Panc1 (cell line): ENCODE measurements at regions not wholly inside any gene's neighbourhood (a gene's known extent, or its start where the extent isn't known, plus 50 kb on each side); places are given as distances from the start of the nearest gene placed in this dataset.

ENCODE experiments used
- ATAC-seq: fragments of 200-7000 bp; cut with Tn5 transposase; 2 replicates; pipeline ENCODE4 v1.9.1; 2020; ENCODE audit warnings: mild to moderate bottlenecking, moderate library complexity
- BruUV-seq: library from RNA; stranded (reverse); fragments of 400-500 nt; replicated peaks from 2 replicates; lab custom pipeline; 2021; lab: Mats Ljungman, UMichigan
- CTCF ChIA-PET: fragments of 300-600 bp; sonication (Branson Sonifier 250); formaldehyde crosslinking; loops from one replicate; lab custom pipeline; 2022; ENCODE audit warnings: antibody characterized with exemption; lab: Charles Lee
- POLR2A ChIA-PET: fragments of 300-600 bp; sonication (Branson Sonifier 250); formaldehyde crosslinking; loops from one replicate; lab custom pipeline; 2022; ENCODE audit warnings: antibody characterized with exemption; lab: Charles Lee
- DNase-seq: peaks from one replicate; pipeline ENCODE4 v3.0.0-alpha.2; 2010; ENCODE audit warnings: low read depth, low spot score
- H3K27ac ChIP-seq: 2 replicates; pipeline ENCODE4 v1.5.1; 2011; ENCODE audit warnings: mild to moderate bottlenecking, low read length, inconsistent platforms
- H3K27me3 ChIP-seq: fragments of 200-500 bp; sonication (Bioruptor generic); 2 replicates; pipeline ENCODE4 v1.6.0; 2014; ENCODE audit warnings: low read length, inconsistent platforms; ENCODE audit not compliant: control insufficient read depth, insufficient read depth
- H3K36me3 ChIP-seq: fragments of 200-500 bp; sonication (Bioruptor generic); 2 replicates; pipeline ENCODE4 v1.5.1; 2014; ENCODE audit warnings: inconsistent platforms, mild to moderate bottlenecking, low read length, moderate library complexity; ENCODE audit not compliant: control insufficient read depth, insufficient read depth
- H3K4me1 ChIP-seq: 2 replicates; pipeline ENCODE4 v1.5.1; 2011; ENCODE audit warnings: inconsistent platforms, mild to moderate bottlenecking, low read length, moderate library complexity; ENCODE audit not compliant: control insufficient read depth, insufficient read depth
- H3K4me3 ChIP-seq, 2 experiments: 2 replicates each; pipeline ENCODE4 v1.5.1; 2011 to 2012; ENCODE audit warnings: low read depth in 2 of 2, low read length in 2 of 2, mild to moderate bottlenecking in 2 of 2, inconsistent platforms in 1 of 2, moderate library complexity in 1 of 2
- H3K9me3 ChIP-seq: fragments of 200-500 bp; sonication (Bioruptor generic); 2 replicates; pipeline ENCODE4 v1.5.1; 2014; ENCODE audit warnings: low read depth, mild to moderate bottlenecking, inconsistent platforms, low read length, moderate library complexity; ENCODE audit not compliant: control insufficient read depth, insufficient read depth
- POLR2AphosphoS5 ChIP-seq: IDR thresholded peaks from 2 replicates; pipeline ENCODE4 v1.6.1; 2012; ENCODE audit warnings: mild to moderate bottlenecking, low read depth, low read length, moderate library complexity
- REST ChIP-seq, 2 experiments: IDR thresholded peaks; 2 replicates each; pipeline ENCODE4 v1.6.1; 2011 to 2012; ENCODE audit warnings: low read depth in 2 of 2, control low read depth in 1 of 2, low read length in 1 of 2, mild to moderate bottlenecking in 1 of 2, moderate library complexity in 1 of 2; ENCODE audit not compliant: insufficient read depth in 1 of 2
- SIN3A ChIP-seq: IDR thresholded peaks from 2 replicates; pipeline ENCODE4 v1.6.1; 2012; ENCODE audit warnings: low read depth, mild to moderate bottlenecking, low read length, moderate library complexity, borderline replicate concordance; ENCODE audit not compliant: insufficient read depth
- TCF7L2 ChIP-seq: IDR thresholded peaks from 2 replicates; pipeline ENCODE4 v1.6.1; 2011; ENCODE audit warnings: mild to moderate bottlenecking, low read depth, low read length, inconsistent platforms
- in situ Hi-C: cut with HindIII; loops from 2 replicates; pipeline ENCODE4 v1.10.0; 2016; ENCODE audit warnings: low sequenced_read_pairs, low pct_unique_long_range_greater_than_20kb
- intact Hi-C: fragments of 100-400 bp; cut with micrococcal nuclease; formaldehyde crosslinking; loops from one replicate; pipeline ENCODE4 v1.10.0; 2022; ENCODE audit not compliant: unreplicated experiment
- TF ChIP-seq, protein P1 (sequence below): fragments of 450-650 bp; IDR thresholded peaks from 2 replicates; pipeline ENCODE4 v1.5.1; 2017; ENCODE audit warnings: mild to moderate bottlenecking

GRCh38 chr9:19619221-19619620, 169.6 kb downstream of the SLC24A2 start:
- BruUV-seq: no TSS peak
- POLR2A ChIA-PET: no interaction called here
- intact Hi-C loops: no loop called here

DNA sequence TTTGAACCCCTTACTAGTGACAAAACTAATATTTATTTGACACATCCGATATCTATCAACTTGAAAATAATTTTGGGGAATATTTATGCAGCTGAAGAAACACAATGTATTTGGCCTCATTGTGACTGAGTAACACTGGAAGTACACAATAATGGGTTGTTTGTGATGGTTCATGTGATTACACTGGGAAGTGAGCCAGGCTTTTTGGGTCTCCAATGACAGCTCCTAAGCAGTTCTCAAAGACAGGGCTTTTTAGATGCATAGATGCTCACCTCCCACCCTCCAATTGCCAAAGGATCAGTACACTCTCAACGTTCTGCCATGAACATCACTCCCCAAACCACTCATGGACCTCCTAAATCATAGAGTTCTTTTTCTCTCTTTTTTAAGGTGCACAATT, 170.0 kb downstream of the SLC24A2 start:
- no peaks in the 10 kb centered on the region for H3K9me3 ChIP-seq
- CTCF ChIA-PET: no interaction called here
- H3K27ac ChIP-seq: no peak overlapping the region
- TF ChIP-seq, protein P1, sequence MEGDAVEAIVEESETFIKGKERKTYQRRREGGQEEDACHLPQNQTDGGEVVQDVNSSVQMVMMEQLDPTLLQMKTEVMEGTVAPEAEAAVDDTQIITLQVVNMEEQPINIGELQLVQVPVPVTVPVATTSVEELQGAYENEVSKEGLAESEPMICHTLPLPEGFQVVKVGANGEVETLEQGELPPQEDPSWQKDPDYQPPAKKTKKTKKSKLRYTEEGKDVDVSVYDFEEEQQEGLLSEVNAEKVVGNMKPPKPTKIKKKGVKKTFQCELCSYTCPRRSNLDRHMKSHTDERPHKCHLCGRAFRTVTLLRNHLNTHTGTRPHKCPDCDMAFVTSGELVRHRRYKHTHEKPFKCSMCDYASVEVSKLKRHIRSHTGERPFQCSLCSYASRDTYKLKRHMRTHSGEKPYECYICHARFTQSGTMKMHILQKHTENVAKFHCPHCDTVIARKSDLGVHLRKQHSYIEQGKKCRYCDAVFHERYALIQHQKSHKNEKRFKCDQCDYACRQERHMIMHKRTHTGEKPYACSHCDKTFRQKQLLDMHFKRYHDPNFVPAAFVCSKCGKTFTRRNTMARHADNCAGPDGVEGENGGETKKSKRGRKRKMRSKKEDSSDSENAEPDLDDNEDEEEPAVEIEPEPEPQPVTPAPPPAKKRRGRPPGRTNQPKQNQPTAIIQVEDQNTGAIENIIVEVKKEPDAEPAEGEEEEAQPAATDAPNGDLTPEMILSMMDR: no peak
- no peak for TF ChIP-seq SIN3A
- no peak for TF ChIP-seq POLR2AphosphoS5
- no peak for TF ChIP-seq REST (IDR thresholded peaks at IDR 0.05; ENCODE audit: insufficient read depth in 1 of 2, low read depth in 2 of 2, low read length in 1 of 2)
- TF ChIP-seq TCF7L2: no peak
- no peaks in the 10 kb centered on the region for H3K27me3 ChIP-seq
- no peak overlapping the region for H3K4me3 ChIP-seq
- DNase-seq: no peak
- no peaks in the 10 kb centered on the region for H3K4me1 ChIP-seq
- H3K36me3 ChIP-seq: no peaks in the 10 kb centered on the region
- in situ Hi-C loops: no loop called here
- BruUV-seq: no TSS peak
- intact Hi-C loops: no loop called here
- ATAC-seq: no peak
- POLR2A ChIA-PET: no interaction called here

More at GRCh38 chr9:19619221-19619620, 169.6 kb downstream of the SLC24A2 start:
- Histone ChIP-seq H3K4me3 (no peak overlapping the region), H3K36me3 (no peaks in the 10 kb centered on the region), H3K4me1 (no peaks in the 10 kb centered on the region), H3K9me3 (no peaks in the 10 kb centered on the region), H3K27ac (no peak overlapping the region), H3K27me3 (no peaks in the 10 kb centered on the region)
- ATAC-seq: no peak
- DNase-seq: no peak
- in situ Hi-C loops: no loop called here
- CTCF ChIA-PET: no interaction called here
- TF ChIP-seq REST (IDR thresholded peaks at IDR 0.05; ENCODE audit: insufficient read depth in 1 of 2, low read depth in 2 of 2, low read length in 1 of 2): no peak
- TF ChIP-seq POLR2AphosphoS5: no peak
- no peak for TF ChIP-seq TCF7L2
- TF ChIP-seq SIN3A: no peak
- TF ChIP-seq, protein P1: no peak
